SK-N-SH treated with all-trans-retinoic acid at 6 μM for 48 hours (cell line): ENCODE measurements at regions not wholly inside any gene's neighbourhood (a gene's known extent, or its start where the extent isn't known, plus 50 kb on each side); places are given as distances from the start of the nearest gene placed in this dataset.
A peak's percentile ranks its signal among the peaks of the same experiment; 100 is the strongest.

Experiments used
- ATAC-seq: fragments of 200-7000 bp; cut with Tn5 transposase; 3 replicates; pipeline ENCODE4 v1.9.1; 2020; ENCODE audit warnings: mild to moderate bottlenecking, moderate library complexity
- BACH2 ChIP-seq: fragments of 250-450 bp; sonication (Bioruptor Pico); IDR thresholded peaks from 2 replicates; pipeline ENCODE4 v1.9.0; 2021; ENCODE audit warnings: mild to moderate bottlenecking, borderline replicate concordance
- CSDC2 ChIP-seq: fragments of 250-450 bp; sonication (Bioruptor Pico); IDR thresholded peaks from 2 replicates; pipeline ENCODE4 v1.5.0; 2020; ENCODE audit warnings: mild to moderate bottlenecking, moderate library complexity
- CSRNP3 ChIP-seq: fragments of 250-450 bp; sonication (Bioruptor Pico); IDR thresholded peaks from 2 replicates; pipeline ENCODE4 v1.5.1; 2021; ENCODE audit warnings: mild to moderate bottlenecking, moderate library complexity
- ESRRG ChIP-seq: fragments of 250-450 bp; sonication (Bioruptor Pico); IDR thresholded peaks from 2 replicates; pipeline ENCODE4 v1.6.1; 2021; ENCODE audit warnings: mild to moderate bottlenecking
- GLIS3 ChIP-seq: fragments of 250-450 bp; sonication (Bioruptor Pico); IDR thresholded peaks from 2 replicates; pipeline ENCODE4 v1.5.0; 2020; ENCODE audit warnings: mild to moderate bottlenecking, moderate library complexity
- ISL1 ChIP-seq: fragments of 250-450 bp; sonication (Bioruptor Pico); IDR thresholded peaks from 2 replicates; pipeline ENCODE4 v2.1.2; 2022; ENCODE audit warnings: mild to moderate bottlenecking, moderate library complexity
- OSR1 ChIP-seq: fragments of 250-450 bp; sonication (Bioruptor Pico); IDR thresholded peaks from 2 replicates; pipeline ENCODE4 v1.8.0; 2022; ENCODE audit warnings: moderate library complexity, mild to moderate bottlenecking, inconsistent platforms
- PPARA ChIP-seq: fragments of 250-450 bp; sonication (Bioruptor Pico); IDR thresholded peaks from 2 replicates; pipeline ENCODE4 v1.5.0; 2020; ENCODE audit warnings: mild to moderate bottlenecking, borderline replicate concordance
- SNAI2 ChIP-seq: fragments of 250-450 bp; sonication (Bioruptor Pico); IDR thresholded peaks from 2 replicates; pipeline ENCODE4 v1.5.0; 2020; ENCODE audit warnings: mild to moderate bottlenecking, moderate library complexity
- TCF4 ChIP-seq: fragments of 250-450 bp; sonication (Bioruptor Pico); IDR thresholded peaks from 2 replicates; pipeline ENCODE4 v1.8.0; 2021; ENCODE audit warnings: mild to moderate bottlenecking, moderate library complexity, borderline replicate concordance
- TOX ChIP-seq: fragments of 250-450 bp; sonication (Bioruptor Pico); IDR thresholded peaks from 2 replicates; pipeline ENCODE4 v1.8.0; 2021; ENCODE audit warnings: mild to moderate bottlenecking, moderate library complexity, borderline replicate concordance
- ZC3H10 ChIP-seq: fragments of 250-450 bp; sonication (Bioruptor Pico); IDR thresholded peaks from 2 replicates; pipeline ENCODE4 v1.5.1; 2021; ENCODE audit warnings: mild to moderate bottlenecking, moderate library complexity
- ZFP3 ChIP-seq: fragments of 250-450 bp; sonication (Bioruptor Pico); IDR thresholded peaks from 2 replicates; pipeline ENCODE4 v1.5.0; 2020; ENCODE audit warnings: mild to moderate bottlenecking, moderate library complexity
- ZFP30 ChIP-seq: fragments of 450-650 bp; formaldehyde crosslinking; IDR thresholded peaks from 2 replicates; pipeline ENCODE4 v1.5.0; 2022; ENCODE audit warnings: mild to moderate bottlenecking, moderate library complexity
- ZNF565 ChIP-seq: fragments of 450-650 bp; formaldehyde crosslinking; conservative IDR thresholded peaks from 2 replicates; pipeline ENCODE4 v1.5.0; 2020; ENCODE audit warnings: low read depth, mild to moderate bottlenecking, moderate library complexity
- ZNF70 ChIP-seq: fragments of 450-650 bp; formaldehyde crosslinking; IDR thresholded peaks from 2 replicates; pipeline ENCODE4 v1.5.0; 2020; ENCODE audit warnings: mild to moderate bottlenecking, moderate library complexity
- ZNF8 ChIP-seq: fragments of 450-650 bp; formaldehyde crosslinking; IDR thresholded peaks from 2 replicates; pipeline ENCODE4 v1.5.0; 2020; ENCODE audit warnings: mild to moderate bottlenecking, moderate library complexity
- TF ChIP-seq, protein P1 (sequence below): fragments of 250-450 bp; sonication (Bioruptor Pico); IDR thresholded peaks from 2 replicates; pipeline ENCODE4 v1.5.1; 2020; ENCODE audit warnings: low read depth, mild to moderate bottlenecking, moderate library complexity
- TF ChIP-seq, protein P2 (sequence below): fragments of 250-450 bp; sonication (Bioruptor Pico); IDR thresholded peaks from 2 replicates; pipeline ENCODE4 v1.5.0; 2020; ENCODE audit warnings: mild to moderate bottlenecking, moderate library complexity
- TF ChIP-seq, protein P3 (sequence below): fragments of 250-450 bp; sonication (Bioruptor Pico); IDR thresholded peaks from 2 replicates; pipeline ENCODE4 v1.8.0; 2020; ENCODE audit warnings: mild to moderate bottlenecking, moderate library complexity, borderline replicate concordance
- TF ChIP-seq, protein P4 (sequence below): fragments of 250-450 bp; sonication (Bioruptor Pico); IDR thresholded peaks from 2 replicates; pipeline ENCODE4 v1.8.0; 2021; ENCODE audit warnings: low read depth, mild to moderate bottlenecking, moderate library complexity, borderline replicate concordance

DNA sequence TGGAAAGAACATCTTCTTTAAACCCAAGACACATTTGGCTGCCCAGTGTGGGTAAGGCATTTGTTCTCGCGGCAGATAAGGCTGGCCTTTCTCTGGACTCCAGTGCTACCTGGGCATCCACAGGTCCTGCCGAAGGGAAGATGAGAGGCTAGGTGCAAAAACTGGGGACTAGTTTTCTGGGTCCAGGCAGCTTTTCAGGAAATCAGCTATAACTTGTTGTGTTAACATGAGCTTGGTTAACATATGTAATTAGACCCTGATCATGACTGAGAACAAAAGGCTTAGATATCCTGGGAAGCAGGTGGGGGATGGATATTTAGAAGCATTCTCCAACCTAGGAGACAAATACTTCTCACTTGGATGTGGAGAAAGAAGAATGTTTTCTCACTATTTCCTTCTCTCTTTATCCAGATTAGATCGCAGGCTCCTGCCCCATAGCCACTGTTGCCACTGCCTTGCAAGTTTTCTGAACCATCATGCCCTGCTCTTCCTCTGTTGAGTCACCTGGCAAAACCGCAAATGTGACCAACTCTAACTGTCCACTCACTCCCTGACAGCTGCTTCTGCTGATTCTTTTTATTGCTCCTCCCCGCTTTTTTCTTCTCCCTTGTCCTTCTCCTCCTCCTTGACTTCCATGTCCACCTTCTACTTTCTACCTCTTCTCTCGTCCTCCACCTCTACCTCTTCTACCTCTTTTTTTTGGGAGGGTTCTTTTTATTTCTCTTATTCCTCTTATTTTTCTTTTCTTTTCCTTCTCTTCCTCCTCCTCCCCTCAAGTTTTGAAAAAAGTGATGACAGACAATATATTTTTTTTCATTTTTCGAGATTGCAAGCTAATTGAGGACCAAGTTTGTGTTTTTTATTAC, 258.1 kb downstream of the UTRN start:
- no peak for TF ChIP-seq ESRRG (CRISPR knock-in tag)
- no peak for TF ChIP-seq TCF4
- no peak for TF ChIP-seq PPARA (CRISPR knock-in tag)
- TF ChIP-seq OSR1 (CRISPR knock-in tag), result no peak
- TF ChIP-seq ZNF8 (CRISPR knock-in tag), result no peak
- TF ChIP-seq, protein P1, sequence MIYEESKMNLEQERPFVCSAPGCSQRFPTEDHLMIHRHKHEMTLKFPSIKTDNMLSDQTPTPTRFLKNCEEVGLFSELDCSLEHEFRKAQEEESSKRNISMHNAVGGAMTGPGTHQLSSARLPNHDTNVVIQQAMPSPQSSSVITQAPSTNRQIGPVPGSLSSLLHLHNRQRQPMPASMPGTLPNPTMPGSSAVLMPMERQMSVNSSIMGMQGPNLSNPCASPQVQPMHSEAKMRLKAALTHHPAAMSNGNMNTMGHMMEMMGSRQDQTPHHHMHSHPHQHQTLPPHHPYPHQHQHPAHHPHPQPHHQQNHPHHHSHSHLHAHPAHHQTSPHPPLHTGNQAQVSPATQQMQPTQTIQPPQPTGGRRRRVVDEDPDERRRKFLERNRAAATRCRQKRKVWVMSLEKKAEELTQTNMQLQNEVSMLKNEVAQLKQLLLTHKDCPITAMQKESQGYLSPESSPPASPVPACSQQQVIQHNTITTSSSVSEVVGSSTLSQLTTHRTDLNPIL (CRISPR knock-in tag), result no peak
- no peak for TF ChIP-seq ZNF70
- TF ChIP-seq SNAI2 (CRISPR knock-in tag), result no peak
- no peak for TF ChIP-seq GLIS3 (CRISPR knock-in tag)
- no peak for TF ChIP-seq ZFP3 (CRISPR knock-in tag)
- no peak for TF ChIP-seq CSDC2 (CRISPR knock-in tag)
- TF ChIP-seq, protein P2, sequence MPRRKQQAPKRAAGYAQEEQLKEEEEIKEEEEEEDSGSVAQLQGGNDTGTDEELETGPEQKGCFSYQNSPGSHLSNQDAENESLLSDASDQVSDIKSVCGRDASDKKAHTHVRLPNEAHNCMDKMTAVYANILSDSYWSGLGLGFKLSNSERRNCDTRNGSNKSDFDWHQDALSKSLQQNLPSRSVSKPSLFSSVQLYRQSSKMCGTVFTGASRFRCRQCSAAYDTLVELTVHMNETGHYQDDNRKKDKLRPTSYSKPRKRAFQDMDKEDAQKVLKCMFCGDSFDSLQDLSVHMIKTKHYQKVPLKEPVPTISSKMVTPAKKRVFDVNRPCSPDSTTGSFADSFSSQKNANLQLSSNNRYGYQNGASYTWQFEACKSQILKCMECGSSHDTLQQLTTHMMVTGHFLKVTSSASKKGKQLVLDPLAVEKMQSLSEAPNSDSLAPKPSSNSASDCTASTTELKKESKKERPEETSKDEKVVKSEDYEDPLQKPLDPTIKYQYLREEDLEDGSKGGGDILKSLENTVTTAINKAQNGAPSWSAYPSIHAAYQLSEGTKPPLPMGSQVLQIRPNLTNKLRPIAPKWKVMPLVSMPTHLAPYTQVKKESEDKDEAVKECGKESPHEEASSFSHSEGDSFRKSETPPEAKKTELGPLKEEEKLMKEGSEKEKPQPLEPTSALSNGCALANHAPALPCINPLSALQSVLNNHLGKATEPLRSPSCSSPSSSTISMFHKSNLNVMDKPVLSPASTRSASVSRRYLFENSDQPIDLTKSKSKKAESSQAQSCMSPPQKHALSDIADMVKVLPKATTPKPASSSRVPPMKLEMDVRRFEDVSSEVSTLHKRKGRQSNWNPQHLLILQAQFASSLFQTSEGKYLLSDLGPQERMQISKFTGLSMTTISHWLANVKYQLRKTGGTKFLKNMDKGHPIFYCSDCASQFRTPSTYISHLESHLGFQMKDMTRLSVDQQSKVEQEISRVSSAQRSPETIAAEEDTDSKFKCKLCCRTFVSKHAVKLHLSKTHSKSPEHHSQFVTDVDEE, result no peak
- TF ChIP-seq ISL1 (CRISPR knock-in tag), result no peak
- no peak for TF ChIP-seq CSRNP3 (CRISPR knock-in tag)
- TF ChIP-seq TOX (CRISPR knock-in tag), result no peak
- TF ChIP-seq, protein P3, sequence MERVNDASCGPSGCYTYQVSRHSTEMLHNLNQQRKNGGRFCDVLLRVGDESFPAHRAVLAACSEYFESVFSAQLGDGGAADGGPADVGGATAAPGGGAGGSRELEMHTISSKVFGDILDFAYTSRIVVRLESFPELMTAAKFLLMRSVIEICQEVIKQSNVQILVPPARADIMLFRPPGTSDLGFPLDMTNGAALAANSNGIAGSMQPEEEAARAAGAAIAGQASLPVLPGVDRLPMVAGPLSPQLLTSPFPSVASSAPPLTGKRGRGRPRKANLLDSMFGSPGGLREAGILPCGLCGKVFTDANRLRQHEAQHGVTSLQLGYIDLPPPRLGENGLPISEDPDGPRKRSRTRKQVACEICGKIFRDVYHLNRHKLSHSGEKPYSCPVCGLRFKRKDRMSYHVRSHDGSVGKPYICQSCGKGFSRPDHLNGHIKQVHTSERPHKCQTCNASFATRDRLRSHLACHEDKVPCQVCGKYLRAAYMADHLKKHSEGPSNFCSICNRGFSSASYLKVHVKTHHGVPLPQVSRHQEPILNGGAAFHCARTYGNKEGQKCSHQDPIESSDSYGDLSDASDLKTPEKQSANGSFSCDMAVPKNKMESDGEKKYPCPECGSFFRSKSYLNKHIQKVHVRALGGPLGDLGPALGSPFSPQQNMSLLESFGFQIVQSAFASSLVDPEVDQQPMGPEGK (CRISPR knock-in tag), result no peak
- TF ChIP-seq ZFP30 (CRISPR knock-in tag), result no peak
- no peak for TF ChIP-seq ZNF565
- ATAC-seq, result peak; percentile 83

- no peak for ATAC-seq
Observed at GRCh38 chr6:144544266-144544830, 259.2 kb downstream of the UTRN start.

More at GRCh38 chr6:144544266-144544830, 259.2 kb downstream of the UTRN start:
- TF ChIP-seq TCF4 (no peak), ZNF8 (CRISPR knock-in tag) (no peak), BACH2 (no peak), PPARA (CRISPR knock-in tag) (no peak), ZC3H10 (CRISPR knock-in tag) (no peak), ZNF70 (no peak)
- TF ChIP-seq, protein P3 (CRISPR knock-in tag), result no peak
- TF ChIP-seq, protein P4, sequence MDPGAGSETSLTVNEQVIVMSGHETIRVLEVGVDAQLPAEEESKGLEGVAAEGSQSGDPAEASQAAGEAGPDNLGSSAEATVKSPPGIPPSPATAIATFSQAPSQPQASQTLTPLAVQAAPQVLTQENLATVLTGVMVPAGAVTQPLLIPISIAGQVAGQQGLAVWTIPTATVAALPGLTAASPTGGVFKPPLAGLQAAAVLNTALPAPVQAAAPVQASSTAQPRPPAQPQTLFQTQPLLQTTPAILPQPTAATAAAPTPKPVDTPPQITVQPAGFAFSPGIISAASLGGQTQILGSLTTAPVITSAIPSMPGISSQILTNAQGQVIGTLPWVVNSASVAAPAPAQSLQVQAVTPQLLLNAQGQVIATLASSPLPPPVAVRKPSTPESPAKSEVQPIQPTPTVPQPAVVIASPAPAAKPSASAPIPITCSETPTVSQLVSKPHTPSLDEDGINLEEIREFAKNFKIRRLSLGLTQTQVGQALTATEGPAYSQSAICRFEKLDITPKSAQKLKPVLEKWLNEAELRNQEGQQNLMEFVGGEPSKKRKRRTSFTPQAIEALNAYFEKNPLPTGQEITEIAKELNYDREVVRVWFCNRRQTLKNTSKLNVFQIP (CRISPR knock-in tag), result no peak
